GM19025 (cell line): ENCODE measurements at regions not wholly inside any gene's neighbourhood (a gene's known extent, or its start where the extent isn't known, plus 50 kb on each side); places are given as distances from the start of the nearest gene placed in this dataset.
A peak's percentile ranks its signal among the peaks of the same experiment; 100 is the strongest.
"Not testable (repeated sequence)": the region's sequence is repeated elsewhere in the genome, so short reads cannot be mapped to it uniquely, and the experiment has no call there.

ENCODE experiments used
- ATAC-seq: cut with Tn5 transposase; IDR thresholded peaks from one replicate; pipeline ENCODE4 v1.9.1; 2021; ENCODE audit warnings: mild to moderate bottlenecking, low read depth, moderate library complexity; ENCODE audit not compliant: unreplicated experiment

DNA sequence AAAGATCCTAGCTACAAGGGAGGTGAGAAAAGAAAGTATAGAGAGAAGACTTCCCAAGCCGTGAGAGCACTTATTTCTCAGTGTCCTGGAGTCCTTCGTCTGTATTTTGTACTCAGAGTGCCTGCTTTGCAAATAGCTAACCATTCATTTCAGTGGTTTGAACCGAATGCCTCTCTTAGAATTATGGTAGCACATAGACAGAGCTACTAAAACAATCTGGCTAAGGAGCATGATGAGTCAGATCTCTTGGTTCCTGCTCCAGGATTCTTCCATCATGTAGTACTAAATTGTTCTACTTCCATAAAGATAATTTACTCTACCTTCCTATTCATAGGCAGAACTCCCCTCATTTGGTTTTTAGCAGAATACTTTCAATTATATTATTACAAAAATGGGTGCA lies 946.6 kb downstream of the STIM2 start:
- ATAC-seq = no peak

- ATAC-seq = no peak
These were observed 951.3 kb downstream of the STIM2 start for GRCh38 chr4:27811948-27812347.

GRCh38 chr4:27813226-27813625 lies 952.6 kb downstream of the STIM2 start:
- ATAC-seq = not testable (repeated sequence)

GRCh38 chr4:27813699-27814425 lies 953.2 kb downstream of the STIM2 start:
- peak; percentile 77 for ATAC-seq

GRCh38 chr4:27819246-27819645 lies 958.6 kb downstream of the STIM2 start:
- no peak for ATAC-seq

GRCh38 chr4:27828843-27829242 lies 968.2 kb downstream of the STIM2 start:
- ATAC-seq = no peak

- no peak for ATAC-seq
These were observed 969.6 kb downstream of the STIM2 start for GRCh38 chr4:27830251-27830650.

GRCh38 chr4:27835851-27836250 lies 975.2 kb downstream of the STIM2 start:
- ATAC-seq = no peak

GRCh38 chr4:27836523-27836922 lies 975.9 kb downstream of the STIM2 start:
- no peak for ATAC-seq

GRCh38 chr4:27843776-27844175 lies 983.1 kb downstream of the STIM2 start:
- ATAC-seq = no peak

GRCh38 chr4:27844376-27844775 lies 983.7 kb downstream of the STIM2 start:
- no peak for ATAC-seq

DNA sequence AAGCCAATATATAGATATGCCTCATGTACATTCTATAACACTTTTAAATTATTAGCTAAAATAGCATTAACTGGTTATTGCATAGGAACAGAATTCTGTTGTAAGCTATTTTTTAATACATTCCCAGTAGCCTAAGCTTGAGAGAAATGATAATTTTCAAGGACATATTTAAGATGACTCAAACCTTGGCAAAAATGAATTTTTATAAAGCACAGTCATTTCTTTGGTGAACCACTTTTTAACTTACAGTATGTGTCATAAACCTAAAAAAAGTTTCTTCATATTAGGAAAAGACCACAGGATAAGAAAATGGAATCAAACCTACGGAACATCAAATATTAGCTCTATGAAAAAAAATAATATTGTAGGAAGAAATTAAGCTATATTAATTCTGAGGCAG lies 986.3 kb downstream of the STIM2 start:
- no peak for ATAC-seq

DNA sequence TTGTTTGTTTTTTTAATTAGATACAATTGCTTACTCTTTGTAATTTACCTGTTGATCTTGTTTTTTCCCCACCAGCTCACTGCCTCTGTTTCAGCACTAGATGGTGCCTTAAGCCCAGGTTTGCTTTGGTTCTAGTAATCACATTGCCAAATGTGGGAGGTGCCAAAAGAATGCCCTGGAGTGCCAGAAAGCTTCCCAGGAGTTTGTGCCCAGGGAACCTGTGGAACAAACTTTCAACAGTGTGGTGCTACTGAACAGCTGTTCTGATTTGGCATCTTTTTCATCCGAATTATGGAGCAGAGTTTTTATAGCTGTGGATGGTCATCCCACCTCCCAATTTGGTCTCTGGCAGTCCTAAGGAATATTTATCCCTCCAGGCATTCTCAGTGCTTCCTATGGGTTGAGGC lies 1000.7 kb downstream of the STIM2 start:
- no peak for ATAC-seq

DNA sequence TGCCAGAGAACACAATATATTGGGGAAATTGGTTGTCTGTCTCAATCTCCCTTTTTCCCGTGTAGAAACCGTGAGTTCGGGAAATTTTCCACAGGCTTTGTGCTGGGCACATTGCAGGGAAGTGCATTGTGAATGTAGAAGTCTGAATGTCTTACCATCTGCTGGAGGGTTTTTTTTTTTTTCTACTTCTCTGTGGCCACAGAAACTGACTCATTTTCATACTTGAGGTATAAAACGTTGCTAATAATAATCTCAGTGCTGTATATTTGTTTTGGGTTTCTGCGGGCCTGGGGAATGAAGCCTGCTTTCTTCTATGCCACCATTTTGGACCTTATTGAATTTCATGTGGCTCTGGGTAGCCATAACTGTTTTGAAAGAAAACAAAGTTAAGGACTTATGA lies 1001.2 kb downstream of the STIM2 start:
- peak; percentile 81 for ATAC-seq

- no peak for ATAC-seq
These were observed 1013.0 kb downstream of the STIM2 start for GRCh38 chr4:27873596-27873995.

- ATAC-seq = no peak
These were observed 1021.1 kb downstream of the STIM2 start for GRCh38 chr4:27881705-27882104.

DNA sequence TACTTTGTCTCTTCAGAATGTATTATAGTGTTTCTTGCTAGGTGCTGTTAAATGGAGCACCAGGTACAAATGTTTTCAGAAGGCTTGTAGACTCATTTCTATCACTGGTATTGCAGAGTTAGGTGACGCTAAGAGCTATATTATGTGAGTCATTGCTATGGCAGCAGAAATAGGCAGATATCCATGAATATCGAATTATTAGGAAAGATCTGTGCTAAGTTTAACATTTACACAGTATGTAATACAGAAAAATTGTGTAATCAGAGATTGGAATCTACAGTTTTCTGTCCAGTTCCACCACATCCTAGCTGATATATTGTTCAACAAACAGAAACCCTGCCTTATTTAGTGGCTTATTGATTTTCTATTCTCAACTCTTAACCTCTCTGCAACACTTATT lies 1025.5 kb downstream of the STIM2 start:
- ATAC-seq = no peak

DNA sequence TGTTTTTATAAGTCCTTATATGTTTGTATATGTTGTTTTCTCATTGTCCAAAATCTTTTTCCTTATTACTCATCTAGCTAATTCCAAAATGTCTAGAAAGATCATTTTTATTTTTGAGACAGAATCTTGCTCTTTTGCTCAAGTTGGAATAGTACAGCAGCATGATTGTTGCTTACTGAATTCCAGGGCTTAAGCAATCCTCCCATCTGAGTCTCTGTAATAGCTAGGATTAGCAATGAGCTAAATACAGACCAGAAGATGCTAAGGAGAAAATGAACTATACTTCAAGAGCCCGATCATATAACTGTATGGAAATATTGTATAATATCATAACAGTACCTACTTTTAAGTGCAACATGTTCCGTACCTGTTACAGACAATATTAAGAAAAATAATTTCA lies 1027.0 kb downstream of the STIM2 start:
- no peak for ATAC-seq

GRCh38 chr4:27888505-27888904 lies 1027.9 kb downstream of the STIM2 start:
- no peak for ATAC-seq

- ATAC-seq = no peak
These were observed 1034.3 kb downstream of the STIM2 start for GRCh38 chr4:27894951-27895350.

DNA sequence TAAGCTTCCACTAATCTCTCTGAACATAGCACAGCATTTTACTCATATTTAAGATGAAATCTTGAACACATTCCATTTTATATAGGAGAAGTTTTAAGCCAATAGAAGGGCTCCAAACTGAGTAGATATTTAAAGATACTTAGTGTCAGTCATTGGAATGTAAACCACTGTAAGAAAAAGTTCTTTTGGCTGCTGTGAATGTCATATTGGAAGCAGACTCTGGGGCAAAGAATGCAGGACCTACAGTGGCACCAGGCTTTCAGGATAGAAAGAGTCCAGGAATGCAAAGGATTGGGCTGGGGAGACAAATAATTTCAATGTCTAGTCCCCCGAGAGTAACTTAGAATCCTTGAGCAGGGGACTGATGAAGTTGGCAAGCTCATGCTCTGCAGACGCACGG lies 1047.7 kb downstream of the STIM2 start:
- no peak for ATAC-seq

DNA sequence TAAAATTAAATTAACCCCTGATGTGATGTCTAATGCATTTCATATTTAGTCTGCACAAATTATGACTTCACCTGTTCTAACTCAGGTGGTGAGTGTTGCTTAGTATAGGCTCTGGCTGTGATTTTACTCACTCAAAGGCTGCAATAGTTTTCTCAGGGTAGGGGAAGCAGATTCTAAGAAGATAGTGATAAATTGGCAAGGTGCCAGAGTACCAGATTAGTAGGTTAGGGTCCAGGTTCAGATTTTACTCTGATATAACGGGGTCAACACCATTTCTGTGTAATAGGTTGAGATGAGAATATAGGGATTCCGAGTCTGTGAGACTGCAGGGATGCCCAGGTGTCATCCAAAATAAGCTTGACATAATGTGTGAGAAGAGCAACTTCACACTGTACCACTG lies 1049.6 kb downstream of the STIM2 start:
- ATAC-seq = no peak

DNA sequence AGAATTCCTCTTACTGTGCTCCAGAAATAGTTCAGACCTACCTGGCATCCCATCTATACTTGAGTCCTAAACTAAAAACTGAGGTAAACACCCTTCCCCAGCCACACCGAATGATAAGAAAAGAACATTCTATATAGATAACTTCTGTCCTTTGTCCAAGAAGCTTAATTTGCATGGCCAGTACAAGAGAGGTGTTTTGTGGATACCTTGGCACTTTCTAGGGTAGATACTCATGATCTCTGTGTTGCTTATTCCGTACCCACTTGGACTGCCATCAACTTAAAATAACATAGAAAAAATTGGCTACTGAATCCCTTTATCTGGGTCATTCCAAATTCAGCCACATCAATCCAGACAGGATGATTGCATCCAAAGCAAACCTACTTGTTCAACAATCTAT lies 1050.4 kb downstream of the STIM2 start:
- no peak for ATAC-seq
